IPS-NIHi7 (cell line): ENCODE measurements at regions not wholly inside any gene's neighbourhood (a gene's known extent, or its start where the extent isn't known, plus 50 kb on each side); places are given as distances from the start of the nearest gene placed in this dataset.
"Not testable (repeated sequence)": the region's sequence is repeated elsewhere in the genome, so short reads cannot be mapped to it uniquely, and the experiment has no call there.

Experiments used
- DNase-seq: peaks from one replicate; pipeline ENCODE4 v3.0.0; 2012; ENCODE audit warnings: mixed read lengths; ENCODE audit errors: extremely low spot score

GRCh38 chr2:117359266-117359914 lies 455.1 kb upstream of the DDX18 start:
- DNase-seq = no peak

GRCh38 chr2:117360586-117360985 lies 453.9 kb upstream of the DDX18 start:
- DNase-seq = no peak

- DNase-seq = no peak
Observed at GRCh38 chr2:117378653-117379052, 435.8 kb upstream of the DDX18 start.

GRCh38 chr2:117379928-117380327 lies 434.6 kb upstream of the DDX18 start:
- no peak for DNase-seq

GRCh38 chr2:117383997-117384396 lies 430.5 kb upstream of the DDX18 start:
- DNase-seq = not testable (repeated sequence)

GRCh38 chr2:117396161-117396560 lies 418.3 kb upstream of the DDX18 start:
- no peak for DNase-seq

GRCh38 chr2:117401582-117401981 lies 412.9 kb upstream of the DDX18 start:
- DNase-seq = no peak

- no peak for DNase-seq
Observed at GRCh38 chr2:117406443-117406842, 408.0 kb upstream of the DDX18 start.

GRCh38 chr2:117407746-117408145 lies 406.7 kb upstream of the DDX18 start:
- no peak for DNase-seq

- no peak for DNase-seq
Observed at GRCh38 chr2:117409443-117409842, 405.0 kb upstream of the DDX18 start.

- DNase-seq = no peak
Observed at GRCh38 chr2:117411983-117412382, 402.5 kb upstream of the DDX18 start.

- DNase-seq = no peak
Observed at GRCh38 chr2:117432746-117433145, 381.7 kb upstream of the DDX18 start.

- DNase-seq = no peak
Observed at GRCh38 chr2:117436697-117437096, 377.8 kb upstream of the DDX18 start.

- DNase-seq = peak; percentile 67
Observed at GRCh38 chr2:117470311-117471095, 344.0 kb upstream of the DDX18 start.

GRCh38 chr2:117481608-117482007 lies 332.9 kb upstream of the DDX18 start:
- DNase-seq = no peak

- no peak for DNase-seq
Observed at GRCh38 chr2:117485588-117485987, 328.9 kb upstream of the DDX18 start.

GRCh38 chr2:117486081-117486480 lies 328.4 kb upstream of the DDX18 start:
- no peak for DNase-seq

- DNase-seq = no peak
Observed at GRCh38 chr2:117492209-117492851, 322.2 kb upstream of the DDX18 start.

GRCh38 chr2:117500721-117501120 lies 313.8 kb upstream of the DDX18 start:
- no peak for DNase-seq

- DNase-seq = no peak
Observed at GRCh38 chr2:117502121-117502520, 312.4 kb upstream of the DDX18 start.

- DNase-seq = no peak
Observed at GRCh38 chr2:117512307-117512706, 302.2 kb upstream of the DDX18 start.

GRCh38 chr2:117514371-117514770 lies 300.1 kb upstream of the DDX18 start:
- DNase-seq = no peak

- no peak for DNase-seq
Observed at GRCh38 chr2:117519238-117519637, 295.3 kb upstream of the DDX18 start.
